ENCODE measurements at regions not wholly inside any gene's neighbourhood (a gene's known extent, or its start where the extent isn't known, plus 50 kb on each side); places are given as distances from the start of the nearest gene placed in this dataset.
"Not testable (repeated sequence)": the region's sequence is repeated elsewhere in the genome, so short reads cannot be mapped to it uniquely, and the experiment has no call there.

DNA sequence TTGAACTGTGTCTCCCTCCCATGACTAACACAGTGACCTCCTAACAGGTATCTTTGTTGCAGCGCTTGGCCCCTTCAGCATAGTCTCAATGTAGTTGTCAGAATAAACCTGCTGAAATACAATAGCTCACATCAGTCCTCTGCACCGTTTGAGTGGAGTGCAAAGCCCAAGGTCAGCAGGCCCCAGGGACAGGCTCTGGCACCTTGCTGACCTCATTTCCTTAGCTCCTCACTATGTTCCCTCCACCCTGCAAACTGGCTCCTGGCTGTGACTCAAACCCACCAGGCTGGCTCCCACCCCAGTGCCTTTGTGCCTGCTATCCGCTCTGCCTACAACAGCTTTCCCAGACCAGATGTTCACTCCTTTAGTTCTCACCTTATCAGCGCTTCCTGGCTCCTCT is 146.7 kb downstream of the LRATD1 start:
- no peaks in the 10 kb centered on the region for H3K27me3 ChIP-seq (ENCODE audit: control insufficient read depth, insufficient read depth, low read length)
- no peaks in the 10 kb centered on the region for H3K36me3 ChIP-seq (ENCODE audit: control insufficient read depth, insufficient read depth, low read length)
- H3K9me3 ChIP-seq (ENCODE audit: control insufficient read depth, insufficient read depth, low read depth, low read length) = no peaks in the 10 kb centered on the region
- H3K4me1 ChIP-seq (ENCODE audit: control insufficient read depth, insufficient read depth, low read length) = no peaks in the 10 kb centered on the region
- H3K9ac ChIP-seq (ENCODE audit: low read length) = no peak overlapping the region
- H3K27ac ChIP-seq (ENCODE audit: low read depth, low read length) = no peak overlapping the region
- no peak overlapping the region for H3K4me3 ChIP-seq (ENCODE audit: low read depth, low read length)

DNA sequence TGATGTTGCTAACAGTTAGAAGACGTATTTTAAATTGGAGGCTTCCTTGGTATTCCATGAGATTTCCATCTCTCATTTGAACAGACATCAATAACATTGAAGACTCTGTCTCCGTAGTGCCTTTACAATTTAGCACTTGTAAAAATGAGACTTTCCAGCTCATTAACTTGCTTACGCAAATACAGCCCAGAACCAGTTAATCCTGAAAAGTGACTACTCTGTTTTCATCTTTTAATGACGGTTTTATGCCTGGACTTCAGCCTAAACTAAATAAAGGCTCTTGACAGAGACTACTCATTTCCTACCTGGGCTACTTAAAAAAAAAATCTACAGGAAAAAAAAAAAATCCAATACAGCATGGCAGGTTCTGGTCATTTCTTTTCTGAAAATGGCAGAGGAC is 148.6 kb downstream of the LRATD1 start:
- no peaks in the 10 kb centered on the region for H3K4me1 ChIP-seq (ENCODE audit: control insufficient read depth, insufficient read depth, low read length)

DNA sequence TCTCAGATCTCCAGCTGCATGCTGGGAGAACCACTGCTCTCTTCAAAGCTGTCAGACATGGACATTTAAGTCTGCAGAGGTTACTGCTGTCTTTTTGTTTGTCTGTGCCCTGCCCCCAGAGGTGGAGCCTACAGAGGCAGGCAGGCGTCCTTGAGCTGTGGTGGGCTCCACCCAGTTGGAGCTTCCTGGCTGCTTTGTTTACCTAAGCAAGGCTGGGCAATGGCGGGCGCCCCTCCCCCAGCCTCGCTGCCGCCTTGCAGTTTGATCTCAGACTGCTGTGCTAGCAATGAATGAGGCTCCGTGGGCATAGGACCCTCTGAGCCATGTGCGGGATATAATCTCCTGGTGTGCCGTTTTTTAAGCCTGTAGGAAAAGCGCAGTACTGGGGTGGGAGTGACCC is 156.3 kb downstream of the LRATD1 start:
- not testable (repeated sequence) for H3K9ac ChIP-seq (ENCODE audit: low read length); H3K27me3 ChIP-seq (ENCODE audit: control insufficient read depth, insufficient read depth, low read length); H3K4me1 ChIP-seq (ENCODE audit: control insufficient read depth, insufficient read depth, low read length); H3K9me3 ChIP-seq (ENCODE audit: control insufficient read depth, insufficient read depth, low read depth, low read length); H3K27ac ChIP-seq (ENCODE audit: low read depth, low read length); H3K4me3 ChIP-seq (ENCODE audit: low read depth, low read length); H3K36me3 ChIP-seq (ENCODE audit: control insufficient read depth, insufficient read depth, low read length)

More for the DNA sequence above, 148.6 kb downstream of the LRATD1 start:
- H3K9ac ChIP-seq (ENCODE audit: low read length) = no peak overlapping the region
- H3K4me3 ChIP-seq (ENCODE audit: low read depth, low read length) = no peak overlapping the region
- no peaks in the 10 kb centered on the region for H3K36me3 ChIP-seq (ENCODE audit: control insufficient read depth, insufficient read depth, low read length)
- no peak overlapping the region for H3K27ac ChIP-seq (ENCODE audit: low read depth, low read length)
- no peaks in the 10 kb centered on the region for H3K9me3 ChIP-seq (ENCODE audit: control insufficient read depth, insufficient read depth, low read depth, low read length)
- H3K27me3 ChIP-seq (ENCODE audit: control insufficient read depth, insufficient read depth, low read length) = no peaks in the 10 kb centered on the region

DNA sequence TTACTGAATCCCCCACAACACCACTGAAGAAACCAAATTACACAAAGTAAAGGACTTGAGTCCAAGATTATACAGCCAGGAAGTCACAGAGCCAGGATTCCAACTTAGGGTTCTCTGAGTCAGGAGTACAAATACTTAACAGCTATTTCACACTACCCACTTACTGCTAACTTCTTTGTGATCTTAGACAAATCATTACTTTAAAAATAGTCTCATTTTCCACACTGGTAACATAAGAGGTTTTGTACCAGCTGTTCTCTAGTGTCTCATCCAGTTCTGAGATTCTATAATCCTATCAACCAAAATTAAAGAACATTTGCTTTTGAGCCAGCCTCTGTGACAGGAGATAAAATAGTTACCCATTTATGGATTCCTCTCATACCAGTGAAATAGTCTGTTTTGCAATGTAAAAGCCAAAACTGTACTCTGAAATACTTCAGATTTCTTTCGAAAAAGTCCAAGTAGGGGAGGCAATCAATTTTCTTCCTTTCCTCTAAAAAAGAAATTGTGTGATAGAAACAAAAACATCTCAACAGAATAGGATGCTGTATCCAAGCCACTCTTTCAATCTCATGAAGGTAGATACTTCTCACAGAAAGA is 157.6 kb downstream of the LRATD1 start:
- no peaks in the 10 kb centered on the region for H3K36me3 ChIP-seq (ENCODE audit: control insufficient read depth, insufficient read depth, low read length)
- H3K27ac ChIP-seq (ENCODE audit: low read depth, low read length) = no peak overlapping the region
- no peaks in the 10 kb centered on the region for H3K4me1 ChIP-seq (ENCODE audit: control insufficient read depth, insufficient read depth, low read length)
- H3K27me3 ChIP-seq (ENCODE audit: control insufficient read depth, insufficient read depth, low read length) = no peaks in the 10 kb centered on the region
- peaks cover 8% of the 10 kb centered on the region for H3K9me3 ChIP-seq (ENCODE audit: control insufficient read depth, insufficient read depth, low read depth, low read length)
- no peak overlapping the region for H3K4me3 ChIP-seq (ENCODE audit: low read depth, low read length)
- H3K9ac ChIP-seq (ENCODE audit: low read length) = no peak overlapping the region

DNA sequence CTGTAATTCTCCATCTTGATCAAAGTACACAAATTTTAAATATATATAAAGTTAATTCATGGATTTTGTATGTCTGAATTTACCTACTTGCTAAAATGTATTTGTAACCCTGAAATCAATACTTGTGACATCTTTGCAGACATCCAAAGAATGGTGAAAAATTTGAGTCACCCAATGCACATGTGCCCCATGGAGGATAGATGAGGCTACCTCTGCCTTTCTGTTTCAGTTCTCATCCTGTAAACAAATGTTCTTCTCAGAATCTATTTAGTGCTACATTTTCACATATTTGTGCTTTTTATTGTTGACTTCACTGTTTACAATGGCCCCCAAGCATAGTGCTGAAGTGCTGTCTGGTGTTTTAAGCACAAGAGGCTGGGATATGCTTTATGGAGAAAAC is 171.5 kb downstream of the LRATD1 start:
- H3K27ac ChIP-seq (ENCODE audit: low read depth, low read length) = no peak overlapping the region
- no peak overlapping the region for H3K4me3 ChIP-seq (ENCODE audit: low read depth, low read length)
- no peaks in the 10 kb centered on the region for H3K27me3 ChIP-seq (ENCODE audit: control insufficient read depth, insufficient read depth, low read length)
- H3K9me3 ChIP-seq (ENCODE audit: control insufficient read depth, insufficient read depth, low read depth, low read length) = no peaks in the 10 kb centered on the region
- H3K4me1 ChIP-seq (ENCODE audit: control insufficient read depth, insufficient read depth, low read length) = no peaks in the 10 kb centered on the region
- H3K36me3 ChIP-seq (ENCODE audit: control insufficient read depth, insufficient read depth, low read length) = no peaks in the 10 kb centered on the region
- no peak overlapping the region for H3K9ac ChIP-seq (ENCODE audit: low read length)

DNA sequence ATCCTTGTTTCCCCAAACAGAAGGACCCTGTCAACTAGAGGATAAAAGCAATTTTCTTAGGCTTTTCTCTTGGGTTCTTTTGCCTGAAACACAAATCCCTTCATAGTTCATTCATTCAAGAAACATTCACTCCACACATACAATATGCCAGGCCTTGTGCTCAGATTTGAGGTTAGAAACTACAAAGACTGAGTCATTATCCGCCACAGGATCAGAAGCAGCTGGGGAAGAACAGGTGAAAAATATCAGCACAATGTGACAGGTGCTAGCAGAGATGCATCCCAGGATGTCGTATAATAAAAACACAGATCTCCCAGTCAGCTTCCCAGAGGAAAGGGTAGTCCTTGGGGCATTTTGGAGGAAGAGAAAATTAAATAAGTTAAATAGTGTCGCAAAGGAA is 172.4 kb downstream of the LRATD1 start:
- Histone ChIP-seq H3K4me3 (ENCODE audit: low read depth, low read length) (no peak overlapping the region), H3K27me3 (ENCODE audit: control insufficient read depth, insufficient read depth, low read length) (no peaks in the 10 kb centered on the region), H3K9me3 (ENCODE audit: control insufficient read depth, insufficient read depth, low read depth, low read length) (peaks cover 4% of the 10 kb centered on the region; the same call in 1 of the 2 replicates), H3K36me3 (ENCODE audit: control insufficient read depth, insufficient read depth, low read length) (no peaks in the 10 kb centered on the region), H3K9ac (ENCODE audit: low read length) (no peak overlapping the region), H3K4me1 (ENCODE audit: control insufficient read depth, insufficient read depth, low read length) (no peaks in the 10 kb centered on the region), H3K27ac (ENCODE audit: low read depth, low read length) (no peak overlapping the region)

DNA sequence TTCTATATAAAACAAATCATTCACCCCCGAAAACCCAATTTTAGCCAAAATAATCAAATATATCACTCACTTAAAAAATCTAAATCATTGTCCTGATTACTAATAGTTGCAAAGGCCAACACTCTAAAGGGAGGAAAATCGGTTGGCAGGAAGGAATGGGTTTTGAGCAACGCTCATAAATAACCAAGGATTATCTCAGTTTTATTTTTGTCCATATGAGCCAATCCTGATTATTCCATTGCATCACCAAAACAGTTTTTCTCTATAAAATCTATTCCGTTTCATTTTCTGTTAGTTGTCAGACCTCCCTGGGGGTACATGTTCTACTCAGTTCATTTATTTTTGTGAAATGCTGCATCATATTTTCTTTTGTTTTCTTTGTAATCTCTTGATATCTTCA is 174.1 kb downstream of the LRATD1 start:
- no peaks in the 10 kb centered on the region for H3K36me3 ChIP-seq (ENCODE audit: control insufficient read depth, insufficient read depth, low read length)
- no peaks in the 10 kb centered on the region for H3K27me3 ChIP-seq (ENCODE audit: control insufficient read depth, insufficient read depth, low read length)
- no peak overlapping the region for H3K9ac ChIP-seq (ENCODE audit: low read length)
- no peak overlapping the region for H3K4me3 ChIP-seq (ENCODE audit: low read depth, low read length)
- H3K9me3 ChIP-seq (ENCODE audit: control insufficient read depth, insufficient read depth, low read depth, low read length) = peaks cover 9% of the 10 kb centered on the region; the same call in 1 of the 2 replicates
- no peaks in the 10 kb centered on the region for H3K4me1 ChIP-seq (ENCODE audit: control insufficient read depth, insufficient read depth, low read length)
- H3K27ac ChIP-seq (ENCODE audit: low read depth, low read length) = no peak overlapping the region

DNA sequence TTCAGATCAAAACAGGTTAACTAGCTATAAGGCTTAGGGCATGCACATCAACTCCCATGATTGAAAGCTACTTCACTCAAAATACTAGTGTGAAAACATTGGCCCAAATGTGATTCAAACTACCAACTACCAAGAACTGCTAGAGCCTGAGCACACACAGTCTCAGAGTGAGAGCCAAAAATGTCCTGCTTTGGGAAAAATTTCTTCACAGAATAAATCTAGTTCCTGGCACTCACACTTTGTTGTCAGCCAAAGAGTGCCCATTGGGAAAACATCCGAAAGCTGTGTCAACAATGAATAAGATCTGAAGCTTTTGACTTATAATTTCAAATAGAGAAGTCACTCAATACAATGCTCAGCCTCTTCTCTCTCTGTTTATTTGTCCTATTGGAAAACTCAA is 182.7 kb downstream of the LRATD1 start:
- Histone ChIP-seq H3K4me1 (ENCODE audit: control insufficient read depth, insufficient read depth, low read length) (no peaks in the 10 kb centered on the region), H3K4me3 (ENCODE audit: low read depth, low read length) (no peak overlapping the region), H3K9ac (ENCODE audit: low read length) (no peak overlapping the region), H3K27me3 (ENCODE audit: control insufficient read depth, insufficient read depth, low read length) (no peaks in the 10 kb centered on the region), H3K27ac (ENCODE audit: low read depth, low read length) (no peak overlapping the region), H3K36me3 (ENCODE audit: control insufficient read depth, insufficient read depth, low read length) (no peaks in the 10 kb centered on the region), H3K9me3 (ENCODE audit: control insufficient read depth, insufficient read depth, low read depth, low read length) (peaks cover 9% of the 10 kb centered on the region; the same call in 1 of the 2 replicates)

DNA sequence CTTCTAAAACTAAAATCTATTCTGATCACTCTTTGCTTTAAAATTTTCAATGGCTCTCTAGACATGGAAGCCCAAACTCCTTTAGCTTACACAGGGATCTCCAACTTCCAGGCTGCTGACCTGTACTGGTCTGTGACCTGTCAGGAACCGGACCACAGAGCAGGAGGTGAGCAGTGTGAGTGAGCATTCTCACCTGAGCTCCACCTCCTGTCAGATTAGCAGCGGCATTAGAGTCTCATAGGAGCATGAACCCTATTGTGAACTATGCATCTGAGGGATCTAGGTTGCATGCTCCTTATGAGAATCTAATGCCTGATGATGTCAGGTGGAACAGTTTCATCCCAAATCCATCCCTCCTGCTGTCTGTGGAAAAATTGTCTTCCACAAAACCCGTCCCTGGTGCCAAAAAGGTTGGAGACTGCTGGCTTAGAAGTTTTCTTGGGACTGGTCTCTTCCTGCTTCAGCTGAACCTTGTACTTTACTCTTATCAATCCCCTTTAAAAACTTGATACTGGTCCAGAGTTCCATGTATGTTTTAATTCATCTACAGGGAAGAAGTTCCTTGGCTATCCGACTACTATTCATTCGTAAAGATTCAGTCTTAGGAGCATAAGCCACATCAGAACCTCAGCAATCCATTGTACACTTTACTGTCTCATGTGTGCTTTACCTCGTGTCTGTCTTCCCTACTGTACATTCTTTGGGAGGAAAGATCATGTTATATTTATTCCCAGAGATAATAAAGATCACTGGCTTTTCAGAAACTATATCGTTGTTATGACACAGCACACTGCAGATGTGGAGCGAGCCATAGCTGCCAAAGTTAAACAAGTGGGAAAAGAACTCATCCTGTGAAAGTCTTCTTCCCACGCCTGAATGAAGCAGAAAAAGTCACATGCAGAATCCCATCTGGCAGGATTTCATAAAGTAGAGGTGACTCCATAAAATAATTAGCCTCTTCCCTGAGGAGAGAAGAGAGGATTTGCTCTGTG is 183.8 kb downstream of the LRATD1 start:
- Histone ChIP-seq H3K9me3 (ENCODE audit: control insufficient read depth, insufficient read depth, low read depth, low read length) (peaks cover 7% of the 10 kb centered on the region; the same call in 1 of the 2 replicates), H3K4me1 (ENCODE audit: control insufficient read depth, insufficient read depth, low read length) (no peaks in the 10 kb centered on the region), H3K27ac (ENCODE audit: low read depth, low read length) (no peak overlapping the region), H3K4me3 (ENCODE audit: low read depth, low read length) (no peak overlapping the region), H3K27me3 (ENCODE audit: control insufficient read depth, insufficient read depth, low read length) (no peaks in the 10 kb centered on the region), H3K36me3 (ENCODE audit: control insufficient read depth, insufficient read depth, low read length) (no peaks in the 10 kb centered on the region), H3K9ac (ENCODE audit: low read length) (no peak overlapping the region)

DNA sequence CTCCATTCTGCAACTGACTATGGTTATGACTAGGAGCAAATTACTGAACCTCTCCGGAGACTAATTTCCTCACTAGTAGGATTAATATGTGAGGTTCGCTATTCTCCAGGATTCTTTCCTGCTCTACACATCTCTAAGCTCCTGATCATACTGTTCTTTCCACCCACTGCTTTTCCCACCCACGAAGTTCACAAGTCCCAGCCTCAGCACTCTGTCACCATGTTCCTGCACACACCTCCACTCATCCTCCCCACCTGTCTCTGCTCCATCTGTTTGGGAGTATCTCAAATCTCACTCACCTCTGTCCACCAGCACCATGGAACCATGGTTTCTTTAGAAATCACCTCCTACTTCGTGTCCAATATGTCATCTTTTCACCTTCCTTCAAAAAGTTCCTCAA is 185.3 kb downstream of the LRATD1 start:
- Histone ChIP-seq H3K9me3 (ENCODE audit: control insufficient read depth, insufficient read depth, low read depth, low read length) (peaks cover 3% of the 10 kb centered on the region; the same call in 1 of the 2 replicates), H3K27ac (ENCODE audit: low read depth, low read length) (no peak overlapping the region), H3K9ac (ENCODE audit: low read length) (no peak overlapping the region), H3K36me3 (ENCODE audit: control insufficient read depth, insufficient read depth, low read length) (no peaks in the 10 kb centered on the region), H3K4me3 (ENCODE audit: low read depth, low read length) (no peak overlapping the region), H3K27me3 (ENCODE audit: control insufficient read depth, insufficient read depth, low read length) (no peaks in the 10 kb centered on the region), H3K4me1 (ENCODE audit: control insufficient read depth, insufficient read depth, low read length) (no peaks in the 10 kb centered on the region)

DNA sequence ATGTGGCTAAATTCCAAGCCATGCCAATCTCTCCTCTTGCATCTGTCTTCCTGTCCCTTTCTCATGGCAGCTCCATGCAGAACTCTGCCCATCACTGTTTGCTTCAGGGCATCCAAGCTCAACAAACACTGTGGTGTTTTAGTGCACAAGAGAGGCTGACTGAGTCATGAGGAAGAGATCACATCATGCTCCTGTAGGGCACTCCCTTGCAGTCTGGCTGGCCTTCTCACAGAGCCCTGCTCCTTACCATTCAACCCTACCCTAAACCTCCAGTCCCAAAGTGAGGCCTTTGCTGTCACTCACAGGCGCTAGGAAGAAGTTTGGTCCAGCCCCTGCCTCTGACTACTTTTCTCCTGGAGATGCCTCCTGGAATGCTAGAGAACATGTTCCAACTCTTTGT is 194.0 kb downstream of the LRATD1 start:
- Histone ChIP-seq H3K9me3 (ENCODE audit: control insufficient read depth, insufficient read depth, low read depth, low read length) (no peaks in the 10 kb centered on the region), H3K4me1 (ENCODE audit: control insufficient read depth, insufficient read depth, low read length) (no peaks in the 10 kb centered on the region), H3K27ac (ENCODE audit: low read depth, low read length) (no peak overlapping the region), H3K9ac (ENCODE audit: low read length) (no peak overlapping the region), H3K4me3 (ENCODE audit: low read depth, low read length) (no peak overlapping the region), H3K27me3 (ENCODE audit: control insufficient read depth, insufficient read depth, low read length) (no peaks in the 10 kb centered on the region), H3K36me3 (ENCODE audit: control insufficient read depth, insufficient read depth, low read length) (no peaks in the 10 kb centered on the region)
